DMS153 treated with DMSO at 0.1 percent for 48 hours (cell line): ENCODE measurements at regions not wholly inside any gene's neighbourhood (a gene's known extent, or its start where the extent isn't known, plus 50 kb on each side); places are given as distances from the start of the nearest gene placed in this dataset.

Experiments used
- DNase-seq: peaks from one replicate; lab custom pipeline; 2025; ENCODE audit not compliant: unreplicated experiment; lab: John Stamatoyannopoulos, UW

DNA sequence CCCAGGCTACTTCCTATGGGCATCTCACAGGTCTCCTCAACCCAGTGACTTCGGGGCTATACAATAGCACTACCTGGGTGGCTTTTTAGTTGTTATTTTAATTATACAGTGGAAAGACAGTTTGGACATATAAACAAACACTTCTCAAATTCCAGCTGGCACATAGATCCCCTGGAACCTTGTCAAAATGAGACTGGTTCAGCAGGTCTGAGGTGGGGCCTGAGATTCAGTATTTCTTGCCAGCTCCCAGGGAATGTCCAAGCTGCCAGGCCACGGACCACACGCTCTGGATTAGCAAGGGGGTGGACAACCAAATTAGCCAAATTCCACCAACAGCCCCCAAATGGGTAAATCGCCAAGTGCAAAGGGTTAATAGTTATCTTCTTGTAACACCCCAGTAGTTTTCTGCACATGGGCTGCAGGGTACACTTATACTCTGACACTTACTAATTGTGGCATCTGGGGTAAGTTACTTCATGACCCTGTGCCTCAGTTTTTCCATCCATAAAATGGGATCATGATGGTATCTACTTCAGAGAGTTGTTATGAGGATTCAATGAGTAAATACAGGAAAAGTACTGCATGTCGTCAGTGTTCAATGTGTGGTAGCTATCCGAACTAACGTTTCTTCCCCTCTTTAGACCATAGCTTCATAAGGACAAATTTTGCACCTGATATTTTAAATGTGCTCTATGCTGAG lies 789.4 kb upstream of the TBX3 start:
- DNase-seq, result no peak

DNA sequence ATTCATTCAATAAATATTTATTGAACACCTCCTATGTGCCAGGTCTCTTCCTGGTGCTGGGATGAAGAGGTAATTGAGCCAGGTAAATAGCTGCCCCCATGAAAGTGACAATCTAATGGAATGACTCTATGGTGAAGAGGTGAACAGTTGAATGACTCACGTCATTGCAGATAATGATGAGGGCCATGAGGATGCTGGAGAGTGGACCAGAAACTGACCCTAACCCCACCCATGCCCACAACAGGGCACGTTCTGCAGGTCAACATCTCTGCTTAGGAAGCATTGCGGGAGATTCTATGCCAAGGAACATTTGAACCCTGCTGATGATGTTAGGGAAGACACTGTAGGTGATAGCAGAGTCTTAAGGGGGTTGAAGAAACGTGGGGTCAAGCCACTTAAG lies 788.9 kb upstream of the TBX3 start:
- DNase-seq, result no peak

DNA sequence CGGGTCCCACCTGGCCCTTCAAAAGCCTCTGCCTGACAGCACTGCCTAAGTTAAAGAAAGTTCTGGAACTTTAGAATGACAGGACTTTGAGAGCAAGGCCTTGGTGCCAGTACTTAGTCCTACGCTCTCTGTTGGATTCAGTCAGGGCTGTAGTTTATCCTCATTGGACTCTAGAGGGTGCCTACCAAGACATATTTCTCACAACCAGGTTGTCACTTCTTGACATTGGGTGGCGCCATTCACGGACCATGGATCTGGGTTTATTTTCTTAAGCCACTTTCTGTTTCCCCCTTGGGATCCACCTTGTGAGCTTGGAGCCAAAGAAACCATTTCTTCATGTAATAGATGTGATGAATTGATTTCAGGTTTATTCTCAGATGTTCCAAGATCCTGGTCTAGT lies 787.0 kb upstream of the TBX3 start:
- no peak for DNase-seq

DNA sequence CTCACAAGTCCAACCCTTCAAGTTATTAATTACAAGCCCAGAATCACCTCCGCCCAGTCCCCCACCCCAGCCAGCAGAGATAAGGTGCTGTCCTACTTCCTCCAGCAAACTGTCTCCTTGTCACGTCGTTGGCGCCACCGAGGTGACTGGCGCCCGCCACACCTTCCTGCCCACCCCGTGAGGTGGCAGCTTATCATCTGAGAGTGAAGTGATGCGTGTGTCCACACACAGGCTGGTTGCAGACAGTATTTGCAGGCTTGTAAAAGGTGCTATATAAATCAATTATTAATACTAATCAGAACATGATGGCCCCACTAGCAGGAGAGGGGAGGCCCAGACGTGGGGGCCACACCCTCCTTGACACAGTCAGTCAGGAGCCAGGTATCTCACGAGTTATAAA lies 786.6 kb upstream of the TBX3 start:
- no peak for DNase-seq

DNA sequence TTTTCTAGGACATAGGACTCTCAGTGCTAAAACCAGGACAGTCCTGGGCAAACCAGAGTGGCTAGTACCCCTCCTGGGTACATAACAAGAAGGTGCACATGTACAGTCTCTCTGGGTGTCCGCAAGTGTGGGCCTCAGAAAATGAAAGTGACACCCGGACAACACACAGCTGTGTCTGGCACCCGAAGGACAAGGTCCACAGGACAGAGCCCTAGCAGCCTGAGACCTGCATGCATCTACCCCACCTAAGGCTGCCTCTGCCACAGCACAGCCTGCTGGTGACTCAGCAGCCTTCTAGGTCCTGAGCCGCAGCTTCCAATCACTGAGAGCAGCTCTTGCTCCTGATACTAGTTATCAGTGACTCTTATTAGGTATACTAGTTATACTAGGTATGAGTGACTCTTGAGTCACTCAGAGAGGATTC lies 784.1 kb upstream of the TBX3 start:
- DNase-seq, result no peak

DNA sequence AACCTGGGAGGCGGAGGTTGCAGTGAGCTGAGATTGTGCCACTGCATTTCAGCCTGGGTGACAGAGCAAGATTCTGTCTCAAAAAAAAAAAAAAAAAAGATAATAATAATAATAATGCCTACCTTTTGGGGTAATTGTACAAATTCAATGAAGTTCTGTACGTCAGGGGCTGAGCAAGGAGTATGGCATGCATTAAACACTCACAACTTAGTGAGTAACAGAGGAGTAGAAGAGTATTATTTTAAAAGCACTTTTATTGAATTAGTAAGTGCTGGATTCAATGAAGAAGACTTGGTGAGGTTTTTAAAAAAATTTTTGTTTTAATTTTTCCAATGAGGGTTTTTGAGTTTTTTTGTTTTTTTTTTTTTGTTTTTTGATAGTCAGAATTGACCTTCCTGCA lies 783.6 kb upstream of the TBX3 start:
- no peak for DNase-seq

DNA sequence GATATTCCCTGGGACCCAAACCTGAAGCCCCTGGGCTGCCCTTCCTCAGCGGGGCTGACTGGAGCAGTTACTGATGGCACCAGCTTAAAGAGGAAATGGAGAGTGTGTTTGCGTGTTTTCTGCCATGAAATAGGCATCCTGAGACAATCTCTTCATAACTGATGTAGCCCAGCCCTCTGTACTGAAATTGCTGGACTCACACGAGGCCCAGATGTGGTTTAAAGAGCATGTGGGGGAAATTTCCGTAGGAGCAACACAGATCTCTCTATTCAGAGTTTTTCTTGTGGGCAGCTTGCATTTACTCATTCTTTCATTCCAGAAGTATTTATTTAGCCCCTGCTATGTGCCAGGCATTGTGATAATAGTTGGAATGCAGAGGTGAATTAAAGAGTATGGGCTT lies 782.1 kb upstream of the TBX3 start:
- no peak for DNase-seq

DNA sequence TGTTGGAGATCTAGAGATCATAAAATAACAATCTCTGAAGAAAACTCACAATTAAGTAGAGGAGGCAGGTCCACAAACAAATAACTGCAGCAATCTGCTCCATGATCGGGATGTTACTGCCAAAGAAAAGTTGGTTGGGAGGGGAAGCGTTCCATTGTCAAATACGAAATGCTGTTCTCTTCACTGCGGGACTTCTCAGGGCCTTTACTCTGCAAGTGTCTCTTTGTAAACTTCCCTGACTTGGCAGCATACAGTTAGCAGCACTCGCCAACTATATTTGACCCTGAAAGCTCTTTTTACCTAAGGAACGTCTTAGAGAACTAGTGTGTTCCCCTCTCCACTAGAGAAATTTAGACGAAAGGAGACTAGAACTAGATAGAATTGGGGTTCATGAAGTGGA lies 780.7 kb upstream of the TBX3 start:
- no peak for DNase-seq

DNA sequence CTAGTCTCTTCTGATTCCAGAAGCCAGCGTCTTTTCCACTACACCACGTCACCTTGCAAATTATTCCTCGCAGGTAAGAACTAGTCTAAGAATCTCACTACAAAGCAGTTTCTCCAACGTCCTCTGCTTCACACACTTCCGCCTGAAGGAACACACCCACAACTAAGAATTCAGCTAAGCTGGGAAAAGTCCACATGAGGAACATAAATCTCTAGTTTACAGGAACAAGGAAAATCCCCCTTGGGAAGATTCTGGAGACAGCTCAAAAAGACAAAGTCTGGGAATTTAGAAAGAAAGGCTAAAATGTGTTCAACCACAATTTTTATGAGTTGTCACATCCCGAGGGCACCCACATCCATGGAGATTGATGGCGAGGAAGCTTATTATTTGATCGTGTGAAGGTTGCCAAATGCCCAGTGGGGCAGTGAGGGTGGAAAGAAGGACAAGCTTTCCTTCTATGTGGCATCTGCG lies 780.2 kb upstream of the TBX3 start:
- no peak for DNase-seq

DNA sequence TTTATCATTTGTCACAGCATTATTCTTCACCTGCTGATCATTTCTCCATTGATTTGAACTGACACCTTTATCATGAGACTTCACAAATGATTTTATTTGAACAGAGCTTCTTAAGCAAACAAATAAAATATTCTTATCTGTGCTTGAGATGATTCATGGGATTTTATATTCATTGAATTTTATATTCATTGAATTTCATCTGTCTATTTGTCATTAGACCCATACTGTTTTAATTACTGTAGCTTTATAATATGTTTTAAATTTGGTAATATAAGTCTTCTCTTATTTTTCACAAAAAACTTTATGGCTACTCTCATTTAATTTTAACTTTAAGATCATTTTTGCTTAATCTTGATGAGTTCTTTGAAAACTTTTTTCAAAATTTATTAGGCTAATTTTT lies 777.4 kb upstream of the TBX3 start:
- DNase-seq, result no peak

DNA sequence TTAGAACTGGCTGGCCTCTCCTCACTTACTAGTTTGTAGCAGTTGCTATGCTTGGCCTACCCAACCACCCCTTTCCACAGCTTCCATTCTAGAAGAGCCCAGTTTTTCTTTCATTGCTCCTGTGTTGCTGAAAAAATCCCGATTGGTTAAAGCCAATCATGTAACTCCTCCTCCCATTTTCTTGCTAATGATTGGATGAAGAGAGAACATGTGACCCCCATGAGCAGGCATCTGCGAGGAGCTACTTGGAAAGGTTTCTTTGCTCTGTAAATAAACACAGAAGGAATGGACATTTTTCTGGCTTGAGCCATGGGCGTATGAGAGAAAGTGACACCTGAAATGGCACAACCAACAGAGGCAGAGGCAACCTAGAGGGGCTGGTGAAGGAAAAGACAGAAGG lies 773.8 kb upstream of the TBX3 start:
- no peak for DNase-seq

DNA sequence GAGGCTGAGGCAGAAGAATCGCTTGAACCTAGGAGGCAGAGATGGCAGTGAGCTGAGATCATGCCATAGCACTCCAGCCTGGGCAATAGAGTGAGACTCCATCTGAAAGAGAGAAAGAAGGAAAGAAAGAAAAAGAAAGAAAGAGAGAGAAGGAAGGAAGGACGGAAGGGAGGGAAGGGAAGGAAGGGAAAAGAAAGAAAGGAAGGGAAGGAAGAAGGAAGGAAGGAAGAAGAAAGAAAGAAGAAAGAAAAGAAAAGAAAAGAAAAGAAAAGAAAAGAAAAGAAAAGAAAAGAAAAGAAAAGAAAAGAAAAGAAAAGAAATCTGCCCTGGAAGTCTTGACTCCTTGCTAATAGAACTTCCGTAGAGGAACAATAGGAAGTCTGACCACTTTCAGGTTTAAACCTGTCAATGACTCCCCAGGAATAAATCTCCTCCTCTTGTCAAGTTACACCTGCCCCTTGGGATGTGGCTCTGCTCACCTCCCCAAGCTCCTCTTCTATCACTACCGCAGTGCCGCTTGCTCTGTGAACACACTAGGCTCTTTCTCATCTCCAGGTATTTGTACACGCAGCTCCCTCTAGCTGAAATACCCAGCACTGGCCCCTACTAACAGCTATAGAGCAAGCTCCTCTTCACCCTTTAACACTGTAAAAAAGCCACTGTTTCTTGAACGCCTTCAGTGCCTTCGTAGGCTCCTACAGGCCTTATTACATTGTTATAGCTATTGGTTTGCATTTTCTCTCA lies 773.1 kb upstream of the TBX3 start:
- DNase-seq, result no peak

DNA sequence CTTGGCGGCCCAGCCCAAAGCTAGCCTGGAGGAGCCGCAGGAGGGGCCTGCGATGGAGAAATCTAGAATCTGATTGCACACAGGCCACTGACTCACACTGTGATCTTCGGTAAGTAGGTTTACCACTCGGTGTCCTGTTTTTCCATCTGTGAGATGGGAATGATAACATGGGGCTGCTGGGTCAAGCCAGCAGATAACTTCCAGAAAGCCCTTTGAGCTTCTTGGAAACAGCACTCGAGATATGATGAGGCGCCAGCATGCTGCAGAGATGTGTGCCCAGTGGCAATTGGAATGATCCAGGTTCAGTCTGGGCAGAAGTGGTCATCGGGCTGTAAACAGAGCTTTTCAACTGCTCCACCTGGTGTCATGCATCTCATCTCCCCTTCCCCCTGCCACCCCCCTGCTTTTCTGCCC lies 771.3 kb upstream of the TBX3 start:
- no peak for DNase-seq

DNA sequence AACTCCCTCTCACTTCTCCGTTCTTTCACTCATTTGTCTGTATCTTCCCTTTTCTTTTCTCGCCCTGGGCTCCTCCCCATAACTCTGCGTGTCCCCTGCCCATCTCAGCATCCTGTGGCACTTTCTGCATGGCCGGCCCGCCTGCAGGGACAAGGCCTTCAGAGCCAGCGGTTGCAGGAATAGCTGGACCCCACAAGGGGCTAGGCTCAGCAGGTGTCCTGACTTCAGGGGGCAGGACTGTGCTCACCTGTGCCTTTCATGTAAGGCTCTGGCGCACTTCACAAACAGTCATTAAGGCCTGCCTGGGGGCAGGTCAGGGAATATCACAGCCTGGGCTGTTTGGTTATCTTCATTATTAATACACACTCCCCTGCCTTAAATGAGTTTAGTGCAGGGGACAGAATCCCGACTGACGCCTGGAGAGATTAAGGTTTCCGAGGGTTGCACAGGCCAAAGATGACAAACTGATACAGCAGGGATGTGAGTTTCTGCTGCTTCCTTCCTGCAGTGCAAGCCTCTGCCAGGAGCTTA lies 768.8 kb upstream of the TBX3 start:
- no peak for DNase-seq

DNA sequence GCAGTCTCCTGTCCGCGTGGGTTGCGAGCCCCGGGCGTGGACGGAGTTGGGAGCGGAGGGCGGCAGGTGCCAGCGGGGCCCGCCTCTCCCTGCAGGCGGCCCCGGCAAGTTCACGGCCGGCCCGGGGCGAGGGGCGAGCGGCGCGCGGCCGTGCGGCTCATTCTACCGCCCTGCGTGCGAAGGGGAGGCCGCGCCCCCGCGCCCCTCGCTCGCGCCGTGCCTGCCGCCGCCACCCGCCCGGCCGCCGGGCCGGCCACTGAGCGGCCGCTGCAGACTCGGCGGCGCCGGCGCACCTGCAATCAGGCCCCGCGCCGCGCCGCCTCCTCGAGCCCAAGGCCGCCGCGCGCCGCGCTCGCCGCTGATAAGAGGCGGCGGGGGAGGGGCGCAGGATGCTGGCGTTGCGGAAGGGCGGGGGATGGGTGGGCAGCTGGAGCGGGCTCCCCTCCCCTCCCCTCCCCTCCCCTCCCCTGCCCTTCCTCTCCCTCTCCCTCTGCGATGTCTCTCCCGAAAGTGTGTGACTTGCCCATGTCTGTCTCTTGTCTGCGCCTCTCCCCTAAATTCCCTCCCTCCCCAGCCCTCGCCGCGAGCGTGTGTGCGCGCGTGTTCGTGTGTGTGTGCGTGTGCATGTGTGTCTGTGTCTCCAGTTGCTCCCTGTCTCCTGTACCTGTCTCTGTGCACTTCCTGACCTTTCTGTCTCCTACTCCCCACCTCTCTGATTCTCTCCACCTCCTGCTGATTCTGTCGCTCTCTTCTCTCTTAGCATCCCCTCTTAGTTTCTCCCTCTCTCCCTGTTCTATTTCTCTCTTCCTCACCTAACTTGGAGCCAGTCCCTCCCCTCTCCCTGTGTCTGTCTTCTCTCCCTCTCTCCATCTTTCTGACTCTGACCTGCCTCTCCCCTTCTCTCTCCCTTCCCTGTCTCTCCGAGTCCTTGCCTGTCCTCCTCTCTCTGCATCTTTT lies 768.1 kb upstream of the TBX3 start:
- DNase-seq, result peak; percentile 79

DNA sequence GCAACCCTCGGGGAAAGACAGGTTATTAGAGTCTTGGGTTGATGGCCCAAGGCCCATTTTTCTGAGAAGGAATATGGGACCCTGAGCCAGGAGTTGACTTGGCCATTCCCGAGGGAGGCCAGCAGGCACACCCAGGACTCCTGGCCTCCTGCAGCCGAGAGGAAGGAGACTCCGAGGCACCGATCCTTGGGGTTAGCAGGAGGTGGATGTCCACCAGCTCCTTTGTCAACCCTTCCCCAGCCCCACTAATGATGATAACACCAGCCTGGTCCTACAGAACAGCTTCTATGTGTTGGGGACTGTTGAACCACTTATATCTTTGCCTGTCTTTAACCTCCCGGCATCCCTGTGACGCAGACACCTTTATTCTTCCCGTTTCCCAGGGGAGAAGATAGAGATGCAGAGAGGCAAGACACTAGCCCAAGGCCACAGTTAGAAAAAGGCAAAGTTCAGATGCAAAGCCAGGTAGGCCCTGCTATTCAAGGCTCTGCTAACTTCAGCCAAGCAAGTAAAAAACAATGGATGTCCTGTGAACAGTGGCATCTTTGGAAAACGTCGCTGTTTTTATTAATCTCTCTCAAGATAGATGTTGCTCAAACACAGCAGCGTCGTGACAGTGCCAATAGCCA lies 767.3 kb upstream of the TBX3 start:
- DNase-seq, result no peak

DNA sequence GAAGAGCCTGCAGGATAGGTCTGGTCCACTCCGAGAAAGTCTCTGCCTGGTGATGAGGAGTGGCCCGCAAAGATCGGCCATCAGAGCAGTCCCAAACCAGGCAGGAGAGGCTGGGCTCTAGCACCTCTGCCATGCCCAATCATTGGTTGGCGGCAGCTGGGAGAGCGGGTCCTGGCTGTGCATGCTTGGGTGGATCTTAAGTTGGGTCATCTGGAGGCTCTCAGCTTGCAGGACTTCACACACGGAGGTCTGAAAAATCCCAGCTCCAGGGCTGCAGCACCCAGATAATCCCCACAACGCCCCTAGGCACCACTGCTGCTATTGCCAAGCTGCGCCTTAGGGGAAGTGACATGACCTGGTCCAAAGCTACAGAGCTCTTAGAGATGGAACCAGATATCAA lies 766.7 kb upstream of the TBX3 start:
- DNase-seq, result no peak

DNA sequence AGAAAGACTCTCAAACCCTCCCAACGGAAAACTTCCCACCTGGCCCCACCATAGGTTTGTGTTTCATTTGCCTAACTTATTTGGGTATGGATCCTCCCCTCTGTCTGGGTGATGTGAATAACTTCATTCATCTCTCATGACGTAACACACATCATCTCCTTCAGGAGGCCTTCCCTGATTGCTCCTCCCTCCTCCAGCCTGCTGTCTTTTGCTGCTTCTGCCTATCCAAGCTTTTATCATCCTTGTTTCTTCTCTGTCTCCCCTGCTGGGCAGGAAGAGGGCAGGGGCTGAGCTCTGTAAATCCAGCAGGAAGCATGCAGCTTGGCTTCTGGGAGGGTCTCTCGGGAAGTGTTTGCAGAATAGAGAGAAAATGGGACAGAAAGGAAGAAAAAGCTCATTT lies 766.0 kb upstream of the TBX3 start:
- DNase-seq, result no peak

DNA sequence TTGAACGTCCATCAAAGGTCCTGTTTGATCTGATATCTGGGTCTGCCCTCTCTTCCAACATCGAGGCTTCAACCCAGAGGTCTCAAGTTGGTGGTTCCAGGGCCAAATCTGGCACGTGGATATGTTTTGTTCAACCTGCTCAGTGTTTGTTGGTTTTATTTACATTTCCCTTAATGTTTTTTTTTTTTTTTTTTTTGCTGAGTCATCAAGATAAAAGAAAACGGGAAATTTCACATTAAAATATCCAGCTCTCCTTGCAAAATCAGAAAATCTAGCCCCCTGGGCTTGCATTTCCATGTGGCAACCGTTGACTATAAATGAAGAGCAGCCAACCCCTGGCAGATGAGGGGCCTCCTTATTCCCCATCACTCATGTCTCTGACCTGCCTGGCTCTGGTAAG lies 765.6 kb upstream of the TBX3 start:
- DNase-seq, result no peak

DNA sequence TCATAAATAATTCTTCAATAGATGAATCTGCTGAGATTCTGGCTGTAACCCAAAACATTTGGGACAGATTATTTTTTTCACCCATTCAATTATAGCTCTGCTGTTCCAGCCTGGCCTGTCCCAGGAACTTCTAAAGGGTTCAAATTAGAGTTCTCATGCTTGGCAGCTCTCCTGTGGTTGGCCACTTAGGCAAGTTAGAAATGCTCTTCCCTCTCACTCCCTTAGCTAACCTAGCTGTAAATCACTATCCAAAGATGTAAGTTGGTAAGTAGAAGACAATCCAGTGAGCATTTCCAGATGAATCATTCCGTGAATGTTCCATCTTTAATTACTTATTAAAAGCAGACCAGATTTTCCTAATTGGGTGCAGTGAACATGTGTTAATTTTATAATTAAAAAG lies 760.4 kb upstream of the TBX3 start:
- no peak for DNase-seq

DNA sequence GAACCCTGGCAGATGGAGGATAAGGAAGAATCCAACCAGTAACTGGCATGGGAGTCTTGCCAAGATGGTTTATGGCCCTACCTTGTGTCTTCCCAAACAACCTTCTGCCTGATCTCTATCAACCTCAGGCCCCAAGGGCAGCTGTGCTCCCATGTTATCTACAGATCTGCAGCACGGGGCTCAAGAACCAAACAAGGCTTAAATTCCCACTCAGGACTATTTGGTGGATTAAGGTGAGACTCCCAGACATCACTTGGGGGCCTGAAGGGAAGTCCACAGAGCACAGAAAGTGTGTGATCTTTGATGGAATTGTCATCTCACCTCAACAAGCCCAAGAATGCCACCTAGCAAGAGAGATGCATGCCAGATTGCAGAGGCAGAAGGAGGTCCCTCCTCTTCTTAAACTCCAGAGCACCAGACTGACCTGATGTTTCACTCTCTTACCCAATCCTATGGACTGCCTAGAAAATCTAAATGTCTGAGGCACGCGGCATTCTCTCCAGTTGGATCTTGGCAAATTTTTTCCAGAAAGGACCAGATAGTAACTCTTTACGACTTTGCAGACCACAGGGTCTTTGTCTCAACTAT lies 759.5 kb upstream of the TBX3 start:
- peak; percentile 31 for DNase-seq
